ENCODE measurements at regions not wholly inside any gene's neighbourhood (a gene's known extent, or its start where the extent isn't known, plus 50 kb on each side); places are given as distances from the start of the nearest gene placed in this dataset.
"Not testable (repeated sequence)": the region's sequence is repeated elsewhere in the genome, so short reads cannot be mapped to it uniquely, and the experiment has no call there.

- no peak for DNase-seq
Observed at GRCh38 chr4:18684932-18685331, 663.4 kb upstream of the LCORL start.

GRCh38 chr4:18676526-18676915 lies 655.0 kb upstream of the LCORL start:
- DNase-seq, result no peak

GRCh38 chr4:18675586-18676525 lies 654.3 kb upstream of the LCORL start:
- no peak for DNase-seq

- DNase-seq, result no peak
Observed at GRCh38 chr4:18670034-18670433, 648.5 kb upstream of the LCORL start.

- DNase-seq, result no peak
Observed at GRCh38 chr4:18669390-18669789, 647.8 kb upstream of the LCORL start.

GRCh38 chr4:18666322-18666721 lies 644.8 kb upstream of the LCORL start:
- DNase-seq, result no peak

- no peak for DNase-seq
Observed at GRCh38 chr4:18664171-18664570, 642.6 kb upstream of the LCORL start.

- no peak for DNase-seq
Observed at GRCh38 chr4:18645351-18645750, 623.8 kb upstream of the LCORL start.

GRCh38 chr4:18641334-18641733 lies 619.8 kb upstream of the LCORL start:
- no peak for DNase-seq

GRCh38 chr4:18638031-18638430 lies 616.5 kb upstream of the LCORL start:
- no peak for DNase-seq

GRCh38 chr4:18636001-18636585 lies 614.5 kb upstream of the LCORL start:
- DNase-seq, result no peak

- no peak for DNase-seq
Observed at GRCh38 chr4:18635531-18635930, 614.0 kb upstream of the LCORL start.

- no peak for DNase-seq
Observed at GRCh38 chr4:18631586-18631985, 610.0 kb upstream of the LCORL start.

- DNase-seq, result no peak
Observed at GRCh38 chr4:18630218-18631110, 608.9 kb upstream of the LCORL start.

GRCh38 chr4:18627447-18628005 lies 606.0 kb upstream of the LCORL start:
- no peak for DNase-seq

- DNase-seq, result no peak
Observed at GRCh38 chr4:18626996-18627395, 605.4 kb upstream of the LCORL start.

- no peak for DNase-seq
Observed at GRCh38 chr4:18626366-18626765, 604.8 kb upstream of the LCORL start.

- no peak for DNase-seq
Observed at GRCh38 chr4:18621186-18621585, 599.6 kb upstream of the LCORL start.

- no peak for DNase-seq
Observed at GRCh38 chr4:18616720-18617119, 595.2 kb upstream of the LCORL start.

- no peak for DNase-seq
Observed at GRCh38 chr4:18611026-18611425, 589.5 kb upstream of the LCORL start.

- DNase-seq, result no peak
Observed at GRCh38 chr4:18608908-18609533, 587.5 kb upstream of the LCORL start.

GRCh38 chr4:18602610-18603009 lies 581.1 kb upstream of the LCORL start:
- DNase-seq, result not testable (repeated sequence)

All from NCI-H510A (cell line).